Astrocyte (in vitro differentiated cells and primary cell): ENCODE measurements at regions not wholly inside any gene's neighbourhood (a gene's known extent, or its start where the extent isn't known, plus 50 kb on each side); places are given as distances from the start of the nearest gene placed in this dataset.

Experiments used
- DNase-seq: peaks from one replicate; pipeline ENCODE4 v3.0.0-alpha.2; 2010; ENCODE audit warnings: low read depth
- FAIRE-seq: peaks from 2 replicates; lab custom pipeline; 2011; peaks lifted over from hg19 to GRCh38; lab: Jason Lieb, UNC
- H2AFZ ChIP-seq: 2 replicates; pipeline ENCODE4 v1.6.0; 2012; ENCODE audit warnings: low read depth, low read length, inconsistent platforms
- H3K27ac ChIP-seq: 2 replicates; pipeline ENCODE4 v1.5.1; 2011; ENCODE audit warnings: low read depth, low read length, inconsistent platforms
- H3K27me3 ChIP-seq: 2 replicates; pipeline ENCODE4 v1.6.0; 2011; ENCODE audit warnings: low read length, inconsistent platforms; ENCODE audit not compliant: insufficient read depth
- H3K36me3 ChIP-seq: 2 replicates; pipeline ENCODE4 v1.5.1; 2011; ENCODE audit warnings: low read length, inconsistent platforms; ENCODE audit not compliant: insufficient read depth
- H3K4me1 ChIP-seq: 2 replicates; pipeline ENCODE4 v1.5.1; 2011; ENCODE audit warnings: low read length, inconsistent platforms; ENCODE audit not compliant: insufficient read depth
- H3K4me2 ChIP-seq: 2 replicates; pipeline ENCODE4 v1.6.0; 2012; ENCODE audit warnings: low read length, inconsistent platforms
- H3K4me3 ChIP-seq: 2 replicates; pipeline ENCODE4 v1.5.1; 2011; ENCODE audit warnings: low read depth, mild to moderate bottlenecking, low read length, inconsistent platforms; ENCODE audit not compliant: insufficient read depth
- H3K79me2 ChIP-seq: 2 replicates; pipeline ENCODE4 v1.6.0; 2012; ENCODE audit warnings: mild to moderate bottlenecking, low read length, inconsistent platforms; ENCODE audit not compliant: insufficient read depth
- H3K9ac ChIP-seq: 2 replicates; pipeline ENCODE4 v1.6.0; 2012; ENCODE audit warnings: mild to moderate bottlenecking, low read length, inconsistent platforms
- H3K9me3 ChIP-seq: 2 replicates; pipeline ENCODE4 v1.5.1; 2012; ENCODE audit warnings: low read depth, mild to moderate bottlenecking, low read length, inconsistent platforms; ENCODE audit not compliant: insufficient read depth
- H4K20me1 ChIP-seq: 2 replicates; pipeline ENCODE4 v1.6.0; 2012; ENCODE audit warnings: low read length, inconsistent platforms; ENCODE audit not compliant: insufficient read depth
- H3K27ac Mint-ChIP-seq: one replicate; pipeline ENCODE4 v1.8.0; 2021; ENCODE audit warnings: mild to moderate bottlenecking, mixed read lengths; ENCODE audit not compliant: unreplicated experiment
- H3K27me3 Mint-ChIP-seq: one replicate; pipeline ENCODE4 v1.8.0; 2021; ENCODE audit warnings: low read depth, mixed read lengths; ENCODE audit not compliant: unreplicated experiment
- H3K36me3 Mint-ChIP-seq: one replicate; pipeline ENCODE4 v1.8.0; 2021; ENCODE audit warnings: low read depth, mixed read lengths; ENCODE audit not compliant: unreplicated experiment
- H3K4me1 Mint-ChIP-seq: one replicate; pipeline ENCODE4 v1.8.0; 2021; ENCODE audit warnings: low read depth, mixed read lengths; ENCODE audit not compliant: unreplicated experiment
- H3K4me3 Mint-ChIP-seq: one replicate; pipeline ENCODE4 v1.8.0; 2021; ENCODE audit warnings: mild to moderate bottlenecking, moderate library complexity, mixed read lengths; ENCODE audit not compliant: unreplicated experiment
- H3K9me3 Mint-ChIP-seq: one replicate; pipeline ENCODE4 v1.8.0; 2021; ENCODE audit warnings: mild to moderate bottlenecking, mixed read lengths; ENCODE audit not compliant: unreplicated experiment
- EZH2 ChIP-seq: IDR thresholded peaks from 2 replicates; pipeline ENCODE4 v1.6.1; 2012; ENCODE audit warnings: mild to moderate bottlenecking, low read length, inconsistent platforms; ENCODE audit not compliant: insufficient read depth
- TF ChIP-seq, protein P1 (sequence below): IDR thresholded peaks from 2 replicates; pipeline ENCODE4 v1.5.1; 2011; ENCODE audit warnings: low read depth, mild to moderate bottlenecking, inconsistent platforms, low read length, moderate library complexity; ENCODE audit not compliant: insufficient read depth

DNA sequence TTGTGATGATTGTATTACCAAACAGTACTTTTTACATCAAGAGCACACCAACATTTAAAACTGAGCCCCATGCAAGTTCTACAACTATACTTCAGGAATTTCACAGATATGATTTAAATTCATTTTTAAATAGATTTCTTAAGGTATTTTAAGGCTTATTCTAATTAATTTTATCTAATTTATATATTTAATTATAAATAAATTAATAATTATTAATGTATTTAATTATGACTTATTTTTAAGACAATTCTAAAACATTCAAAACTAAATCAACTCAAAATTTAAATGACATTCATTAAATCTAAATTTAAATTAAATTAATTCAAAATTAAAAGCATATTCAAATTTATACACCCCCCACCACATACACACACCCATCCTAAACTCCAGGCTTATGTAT lies 299.2 kb downstream of the NFIB start:
- H3K4me3 ChIP-seq, result no peak overlapping the region
- no peaks in the 10 kb centered on the region for H3K36me3 Mint-ChIP-seq
- H3K9me3 Mint-ChIP-seq, result no peaks in the 10 kb centered on the region
- no peaks in the 10 kb centered on the region for H4K20me1 ChIP-seq
- H3K4me3 Mint-ChIP-seq, result no peak overlapping the region
- H3K36me3 ChIP-seq, result no peaks in the 10 kb centered on the region
- no peaks in the 10 kb centered on the region for H3K4me1 ChIP-seq
- H3K27ac Mint-ChIP-seq, result no peak overlapping the region
- H3K27me3 ChIP-seq, result no peaks in the 10 kb centered on the region
- no peaks in the 10 kb centered on the region for H3K4me1 Mint-ChIP-seq
- H3K9me3 ChIP-seq, result no peaks in the 10 kb centered on the region
- H3K4me2 ChIP-seq, result no peak overlapping the region
- H2AFZ ChIP-seq, result no peak overlapping the region
- H3K79me2 ChIP-seq, result no peaks in the 10 kb centered on the region
- DNase-seq, result no peak
- no peak overlapping the region for H3K27ac ChIP-seq
- H3K9ac ChIP-seq, result no peak overlapping the region
- FAIRE-seq, result no peak
- peaks cover 13% of the 10 kb centered on the region for H3K27me3 Mint-ChIP-seq
- TF ChIP-seq EZH2, result no peak
- TF ChIP-seq, protein P1, sequence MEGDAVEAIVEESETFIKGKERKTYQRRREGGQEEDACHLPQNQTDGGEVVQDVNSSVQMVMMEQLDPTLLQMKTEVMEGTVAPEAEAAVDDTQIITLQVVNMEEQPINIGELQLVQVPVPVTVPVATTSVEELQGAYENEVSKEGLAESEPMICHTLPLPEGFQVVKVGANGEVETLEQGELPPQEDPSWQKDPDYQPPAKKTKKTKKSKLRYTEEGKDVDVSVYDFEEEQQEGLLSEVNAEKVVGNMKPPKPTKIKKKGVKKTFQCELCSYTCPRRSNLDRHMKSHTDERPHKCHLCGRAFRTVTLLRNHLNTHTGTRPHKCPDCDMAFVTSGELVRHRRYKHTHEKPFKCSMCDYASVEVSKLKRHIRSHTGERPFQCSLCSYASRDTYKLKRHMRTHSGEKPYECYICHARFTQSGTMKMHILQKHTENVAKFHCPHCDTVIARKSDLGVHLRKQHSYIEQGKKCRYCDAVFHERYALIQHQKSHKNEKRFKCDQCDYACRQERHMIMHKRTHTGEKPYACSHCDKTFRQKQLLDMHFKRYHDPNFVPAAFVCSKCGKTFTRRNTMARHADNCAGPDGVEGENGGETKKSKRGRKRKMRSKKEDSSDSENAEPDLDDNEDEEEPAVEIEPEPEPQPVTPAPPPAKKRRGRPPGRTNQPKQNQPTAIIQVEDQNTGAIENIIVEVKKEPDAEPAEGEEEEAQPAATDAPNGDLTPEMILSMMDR, result no peak

DNA sequence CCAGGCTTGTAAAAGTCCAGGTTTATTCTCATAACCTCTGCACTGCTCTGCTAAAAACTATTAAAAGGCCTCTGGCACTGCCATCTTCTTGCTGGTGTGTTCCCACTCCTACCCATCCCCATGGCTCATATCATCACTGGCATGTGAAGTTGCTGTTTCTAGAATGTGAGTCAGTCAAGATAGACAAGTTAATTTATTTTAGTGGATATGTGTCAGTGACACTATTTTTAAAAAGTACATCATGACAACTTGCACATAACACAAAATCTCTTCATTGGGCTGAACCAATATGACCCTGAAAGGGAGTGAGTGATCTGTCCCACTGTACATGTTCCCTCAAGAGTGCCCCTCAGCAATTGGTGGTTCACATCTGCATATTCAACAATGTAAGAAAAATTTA lies 299.7 kb downstream of the NFIB start:
- Histone ChIP-seq H3K79me2 (no peaks in the 10 kb centered on the region), H3K27ac (no peak overlapping the region), H3K4me1 (no peaks in the 10 kb centered on the region), H3K27me3 (no peaks in the 10 kb centered on the region), H3K9ac (no peak overlapping the region), H3K9me3 (no peaks in the 10 kb centered on the region), H3K4me2 (no peak overlapping the region), H3K36me3 (no peaks in the 10 kb centered on the region), H2AFZ (no peak overlapping the region), H3K4me3 (no peak overlapping the region), H4K20me1 (no peaks in the 10 kb centered on the region)
- H3K36me3 Mint-ChIP-seq, result no peaks in the 10 kb centered on the region
- H3K4me3 Mint-ChIP-seq, result no peak overlapping the region
- no peaks in the 10 kb centered on the region for H3K4me1 Mint-ChIP-seq
- TF ChIP-seq, protein P1, result no peak
- TF ChIP-seq EZH2, result no peak
- DNase-seq, result no peak
- no peaks in the 10 kb centered on the region for H3K9me3 Mint-ChIP-seq
- peaks cover 13% of the 10 kb centered on the region for H3K27me3 Mint-ChIP-seq
- no peak for FAIRE-seq
- H3K27ac Mint-ChIP-seq, result no peak overlapping the region

DNA sequence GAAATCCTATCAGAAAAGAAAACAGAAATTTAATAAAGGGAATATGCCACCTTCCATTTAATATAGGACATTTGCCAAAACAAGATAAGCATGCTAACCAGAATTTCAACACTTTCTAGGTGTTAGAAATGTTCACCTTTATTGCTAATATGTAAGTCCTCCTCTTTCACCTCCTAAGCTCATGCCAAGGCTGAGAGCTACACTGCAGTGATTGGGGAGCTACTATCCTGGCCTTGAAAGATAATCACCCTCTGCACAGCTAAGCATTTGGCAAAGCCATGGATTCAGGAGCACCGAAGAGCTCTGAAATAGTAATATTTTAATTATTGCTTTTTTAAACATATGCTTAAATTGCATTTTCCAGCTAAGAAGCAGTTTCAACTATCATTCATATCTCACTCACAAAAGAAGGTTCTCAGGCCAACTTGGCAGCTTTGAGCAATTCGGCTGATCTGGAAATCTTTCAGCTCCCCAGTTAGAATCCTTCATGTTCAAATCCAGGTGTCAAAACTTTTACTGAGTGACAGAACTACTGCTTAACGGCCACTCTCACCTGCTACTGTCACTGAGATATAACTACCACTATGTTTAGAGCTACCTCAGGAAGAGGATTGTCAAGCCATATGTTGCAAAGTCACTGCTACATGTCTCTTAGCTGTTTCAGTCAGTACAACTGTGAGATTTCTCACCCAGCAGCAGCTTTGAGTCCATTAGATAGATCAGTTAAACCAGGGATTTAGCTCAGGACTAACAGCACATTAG lies 302.0 kb downstream of the NFIB start:
- H3K4me1 Mint-ChIP-seq, result no peaks in the 10 kb centered on the region
- Histone ChIP-seq H3K4me1 (no peaks in the 10 kb centered on the region), H3K27ac (no peak overlapping the region), H3K79me2 (no peaks in the 10 kb centered on the region), H3K36me3 (no peaks in the 10 kb centered on the region), H2AFZ (no peak overlapping the region), H4K20me1 (no peaks in the 10 kb centered on the region), H3K9me3 (no peaks in the 10 kb centered on the region), H3K4me3 (no peak overlapping the region), H3K27me3 (no peaks in the 10 kb centered on the region), H3K4me2 (no peak overlapping the region), H3K9ac (no peak overlapping the region)
- no peaks in the 10 kb centered on the region for H3K36me3 Mint-ChIP-seq
- H3K27ac Mint-ChIP-seq, result no peak overlapping the region
- H3K4me3 Mint-ChIP-seq, result no peak overlapping the region
- DNase-seq (no peak), FAIRE-seq (no peak)
- no peaks in the 10 kb centered on the region for H3K9me3 Mint-ChIP-seq
- peaks cover 10% of the 10 kb centered on the region for H3K27me3 Mint-ChIP-seq
- no peak for TF ChIP-seq EZH2
- TF ChIP-seq, protein P1, result no peak
